ENCODE measurements at regions not wholly inside any gene's neighbourhood (a gene's known extent, or its start where the extent isn't known, plus 50 kb on each side); places are given as distances from the start of the nearest gene placed in this dataset.

DNA sequence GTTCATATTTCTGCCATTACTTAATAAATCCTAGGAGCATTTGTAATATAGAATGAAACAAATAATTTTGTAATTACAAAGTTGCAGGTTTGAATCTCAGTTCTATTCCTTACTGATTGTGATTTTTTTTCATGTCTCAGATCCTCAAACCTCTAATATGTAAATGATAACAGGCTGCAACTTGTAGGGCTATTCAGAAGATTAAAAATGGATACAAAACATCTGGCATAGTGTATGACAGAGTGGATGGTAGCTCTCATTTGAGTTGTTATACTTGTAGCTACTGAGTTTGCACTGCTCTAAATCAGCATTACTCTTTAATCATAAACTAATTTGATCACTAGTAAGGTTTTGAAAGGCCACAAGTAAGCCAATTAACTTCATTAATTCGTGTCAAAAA, 406.3 kb upstream of the MGAT4C start:
- no peaks in the 10 kb centered on the region for H3K36me3 ChIP-seq (ENCODE audit: control insufficient read depth, insufficient read depth, low read length)
- no peak for DNase-seq (ENCODE audit: low read depth)
- H3K4me3 ChIP-seq (ENCODE audit: low read depth, low read length): no peak overlapping the region
- no peaks in the 10 kb centered on the region for H3K27me3 ChIP-seq (ENCODE audit: control insufficient read depth, insufficient read depth, low read length)
- TF ChIP-seq, protein P1, sequence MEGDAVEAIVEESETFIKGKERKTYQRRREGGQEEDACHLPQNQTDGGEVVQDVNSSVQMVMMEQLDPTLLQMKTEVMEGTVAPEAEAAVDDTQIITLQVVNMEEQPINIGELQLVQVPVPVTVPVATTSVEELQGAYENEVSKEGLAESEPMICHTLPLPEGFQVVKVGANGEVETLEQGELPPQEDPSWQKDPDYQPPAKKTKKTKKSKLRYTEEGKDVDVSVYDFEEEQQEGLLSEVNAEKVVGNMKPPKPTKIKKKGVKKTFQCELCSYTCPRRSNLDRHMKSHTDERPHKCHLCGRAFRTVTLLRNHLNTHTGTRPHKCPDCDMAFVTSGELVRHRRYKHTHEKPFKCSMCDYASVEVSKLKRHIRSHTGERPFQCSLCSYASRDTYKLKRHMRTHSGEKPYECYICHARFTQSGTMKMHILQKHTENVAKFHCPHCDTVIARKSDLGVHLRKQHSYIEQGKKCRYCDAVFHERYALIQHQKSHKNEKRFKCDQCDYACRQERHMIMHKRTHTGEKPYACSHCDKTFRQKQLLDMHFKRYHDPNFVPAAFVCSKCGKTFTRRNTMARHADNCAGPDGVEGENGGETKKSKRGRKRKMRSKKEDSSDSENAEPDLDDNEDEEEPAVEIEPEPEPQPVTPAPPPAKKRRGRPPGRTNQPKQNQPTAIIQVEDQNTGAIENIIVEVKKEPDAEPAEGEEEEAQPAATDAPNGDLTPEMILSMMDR (IDR thresholded peaks at IDR 0.05; ENCODE audit: insufficient read depth, low read depth, low read length): no peak
- CTCF ChIA-PET: interaction anchor here (0.6 kb wide), 1 partner anchor 501 kb away, joined by 3 read pairs; no protein-coding TSS in a partner anchor
- POLR2A ChIA-PET: no interaction called here

DNA sequence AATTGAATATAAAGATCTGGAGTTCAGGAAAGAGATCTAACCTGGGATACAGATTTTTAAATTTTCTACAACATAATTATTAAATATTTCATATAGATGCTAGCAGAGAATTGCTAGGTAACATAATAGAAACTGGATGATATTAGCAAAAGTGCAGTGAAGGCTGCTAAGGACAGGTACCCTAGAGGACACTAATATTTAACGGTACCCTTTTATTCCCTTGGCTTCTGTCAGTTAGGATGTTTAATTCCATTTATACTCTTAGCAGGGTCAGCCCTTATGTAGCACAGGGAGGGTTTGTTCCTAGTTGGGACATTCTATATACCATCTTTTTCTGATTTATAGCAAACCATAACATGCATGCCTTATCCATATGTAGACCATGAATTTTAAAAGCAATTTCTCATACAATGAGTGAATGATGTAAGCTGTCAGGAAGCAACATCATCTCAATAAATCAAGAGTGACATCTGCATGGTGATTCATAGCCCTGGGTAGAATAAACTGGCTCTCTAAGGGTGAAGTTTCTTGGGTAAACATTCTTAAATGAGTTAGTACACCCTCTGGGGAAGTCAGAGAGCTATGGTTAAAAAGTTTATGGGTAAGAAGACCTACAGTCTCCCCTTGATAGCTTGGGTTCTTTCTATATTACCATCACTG, 404.4 kb upstream of the MGAT4C start:
- Histone ChIP-seq H3K4me3 (ENCODE audit: low read depth, low read length) (no peak overlapping the region), H3K27me3 (ENCODE audit: control insufficient read depth, insufficient read depth, low read length) (no peaks in the 10 kb centered on the region), H3K36me3 (ENCODE audit: control insufficient read depth, insufficient read depth, low read length) (no peaks in the 10 kb centered on the region)
- TF ChIP-seq, protein P1 (IDR thresholded peaks at IDR 0.05; ENCODE audit: insufficient read depth, low read depth, low read length): no peak
- no peak for DNase-seq (ENCODE audit: low read depth)
- ChIA-PET POLR2A (no interaction called here), CTCF (no interaction called here)

DNA sequence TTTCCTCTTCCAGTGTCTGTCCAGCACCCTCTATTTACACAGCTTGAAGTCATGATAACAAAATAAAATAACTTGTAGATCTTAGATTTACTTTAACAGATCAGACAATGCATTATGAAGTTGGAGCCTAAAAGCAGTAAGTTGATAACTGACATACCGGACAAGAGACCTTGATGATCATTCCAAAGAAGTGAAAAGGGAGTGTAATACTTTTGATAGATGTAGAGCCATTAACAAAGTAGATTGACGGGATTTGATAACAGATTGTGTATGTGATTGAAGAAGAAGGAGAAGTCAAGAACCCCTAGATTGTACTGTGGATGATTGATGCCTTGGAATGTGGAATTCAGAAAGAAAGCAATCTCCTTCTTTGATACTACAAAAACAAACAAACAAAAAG, 403.8 kb upstream of the MGAT4C start:
- no peaks in the 10 kb centered on the region for H3K27me3 ChIP-seq (ENCODE audit: control insufficient read depth, insufficient read depth, low read length)
- POLR2A ChIA-PET: no interaction called here
- no peak overlapping the region for H3K4me3 ChIP-seq (ENCODE audit: low read depth, low read length)
- TF ChIP-seq, protein P1 (IDR thresholded peaks at IDR 0.05; ENCODE audit: insufficient read depth, low read depth, low read length): no peak
- no peak for DNase-seq (ENCODE audit: low read depth)
- CTCF ChIA-PET: no interaction called here
- no peaks in the 10 kb centered on the region for H3K36me3 ChIP-seq (ENCODE audit: control insufficient read depth, insufficient read depth, low read length)

DNA sequence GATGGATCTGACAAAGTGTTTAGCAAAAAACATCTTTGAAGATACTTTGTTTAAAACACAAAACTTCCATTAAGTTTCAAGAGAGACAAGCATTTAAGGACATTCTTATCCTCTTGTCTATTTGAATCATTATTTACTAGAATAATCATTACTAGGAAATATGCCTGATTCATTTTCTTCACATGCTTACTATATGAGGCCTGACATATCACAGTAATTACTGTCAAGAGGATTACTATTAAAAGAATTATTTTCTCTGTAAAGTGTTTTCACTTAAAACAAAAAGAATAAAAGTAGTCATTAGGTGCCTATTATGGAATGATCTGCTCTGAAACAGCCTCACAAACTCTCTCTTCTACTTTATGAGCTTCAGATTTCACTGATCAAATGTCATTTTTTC, 402.1 kb upstream of the MGAT4C start:
- no peak overlapping the region for H3K4me3 ChIP-seq (ENCODE audit: low read depth, low read length)

DNA sequence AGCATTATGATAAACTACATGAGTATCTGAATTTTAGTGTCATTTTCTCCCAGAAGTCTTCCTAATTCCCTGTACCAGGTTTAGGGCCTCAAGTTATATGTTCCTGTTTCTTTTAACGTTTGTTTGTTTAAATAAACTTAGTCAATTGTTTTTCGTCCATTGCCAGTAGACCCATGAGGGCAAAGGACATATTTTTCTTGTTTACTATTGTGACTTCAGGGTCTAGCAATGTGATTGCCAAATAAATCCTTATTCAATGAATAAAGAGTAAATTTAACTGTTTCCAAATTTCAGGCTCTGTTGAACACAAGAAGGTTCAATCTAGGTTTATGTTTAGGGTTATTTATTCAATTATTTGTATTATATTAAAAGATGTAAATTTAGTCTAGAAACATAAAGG, 391.6 kb upstream of the MGAT4C start:
- Histone ChIP-seq H3K36me3 (ENCODE audit: control insufficient read depth, insufficient read depth, low read length) (no peaks in the 10 kb centered on the region), H3K4me3 (ENCODE audit: low read depth, low read length) (no peak overlapping the region), H3K27me3 (ENCODE audit: control insufficient read depth, insufficient read depth, low read length) (no peaks in the 10 kb centered on the region)
- no peak for DNase-seq (ENCODE audit: low read depth)
- ChIA-PET POLR2A (no interaction called here), CTCF (no interaction called here)
- TF ChIP-seq, protein P1 (IDR thresholded peaks at IDR 0.05; ENCODE audit: insufficient read depth, low read depth, low read length): no peak

More for the DNA sequence above, 402.1 kb upstream of the MGAT4C start:
- CTCF ChIA-PET: no interaction called here
- Histone ChIP-seq H3K36me3 (ENCODE audit: control insufficient read depth, insufficient read depth, low read length) (no peaks in the 10 kb centered on the region), H3K27me3 (ENCODE audit: control insufficient read depth, insufficient read depth, low read length) (no peaks in the 10 kb centered on the region)
- DNase-seq (ENCODE audit: low read depth): no peak
- TF ChIP-seq, protein P1 (IDR thresholded peaks at IDR 0.05; ENCODE audit: insufficient read depth, low read depth, low read length): no peak
- POLR2A ChIA-PET: no interaction called here
